Breast epithelium (tissue), 3 donors: ENCODE measurements at regions not wholly inside any gene's neighbourhood (a gene's known extent, or its start where the extent isn't known, plus 50 kb on each side); places are given as distances from the start of the nearest gene placed in this dataset.

Experiments used
- CTCF ChIP-seq, 3 donors: fragments of 450-650 bp; IDR thresholded peaks; one replicate each; pipeline ENCODE4 v1.5.1; 2016 to 2017; ENCODE audit warnings: antibody characterized with exemption in 3 of 3, mild to moderate bottlenecking in 3 of 3, moderate library complexity in 3 of 3
- POLR2A ChIP-seq: fragments of 450-650 bp; IDR thresholded peaks from one replicate; pipeline ENCODE4 v1.6.1; 2016; ENCODE audit warnings: antibody characterized with exemption, mild to moderate bottlenecking, moderate library complexity

- TF ChIP-seq CTCF (IDR thresholded peaks at IDR 0.05) (no peak), POLR2A (no peak)
Observed at GRCh38 chr3:126274735-126275619, 82.2 kb downstream of the KLF15 start.
